GM12864 (cell line): ENCODE measurements at regions not wholly inside any gene's neighbourhood (a gene's known extent, or its start where the extent isn't known, plus 50 kb on each side); places are given as distances from the start of the nearest gene placed in this dataset.

Experiments used
- DNase-seq: peaks from one replicate; pipeline ENCODE4 v3.0.0-alpha.2; 2011; ENCODE audit warnings: low read depth
- H3K4me3 ChIP-seq: 2 replicates; pipeline ENCODE4 v1.5.1; 2011; ENCODE audit warnings: mild to moderate bottlenecking, low read depth, low read length, control low read depth
- CTCF ChIP-seq: IDR thresholded peaks from 2 replicates; pipeline ENCODE4 v1.5.1; 2011; ENCODE audit warnings: low read depth, mild to moderate bottlenecking, moderate library complexity, low read length, control low read depth, inconsistent platforms; ENCODE audit errors: missing control alignments

- TF ChIP-seq CTCF = no peak
- H3K4me3 ChIP-seq = no peak overlapping the region
- no peak for DNase-seq
These were observed 71.4 kb upstream of the MBOAT2 start for GRCh38 chr2:9074930-9075329.

- no peak for DNase-seq
- no peak overlapping the region for H3K4me3 ChIP-seq
- TF ChIP-seq CTCF = no peak
These were observed 68.2 kb upstream of the MBOAT2 start for GRCh38 chr2:9071584-9072124.

- no peak overlapping the region for H3K4me3 ChIP-seq
- no peak for TF ChIP-seq CTCF
- no peak for DNase-seq
These were observed 67.5 kb upstream of the MBOAT2 start for GRCh38 chr2:9071032-9071431.

GRCh38 chr2:9069543-9069942 is 66.1 kb upstream of the MBOAT2 start:
- no peak overlapping the region for H3K4me3 ChIP-seq
- TF ChIP-seq CTCF = no peak
- DNase-seq = no peak

GRCh38 chr2:9065901-9066300 is 62.4 kb upstream of the MBOAT2 start:
- DNase-seq = no peak
- TF ChIP-seq CTCF = no peak
- H3K4me3 ChIP-seq = no peak overlapping the region

- DNase-seq = no peak
- no peak for TF ChIP-seq CTCF
- no peak overlapping the region for H3K4me3 ChIP-seq
These were observed 59.6 kb upstream of the MBOAT2 start for GRCh38 chr2:9063023-9063606.

GRCh38 chr2:9060819-9061218 is 57.3 kb upstream of the MBOAT2 start:
- H3K4me3 ChIP-seq = no peak overlapping the region
- no peak for TF ChIP-seq CTCF
- DNase-seq = no peak
